GM12874 (cell line): ENCODE measurements at regions not wholly inside any gene's neighbourhood (a gene's known extent, or its start where the extent isn't known, plus 50 kb on each side); places are given as distances from the start of the nearest gene placed in this dataset.

Experiments
- TF ChIP-seq, protein P1 (sequence below): IDR thresholded peaks from 2 replicates; pipeline ENCODE4 v1.5.1; 2011; ENCODE audit warnings: low read depth, mild to moderate bottlenecking, control low read depth, low read length, moderate library complexity; ENCODE audit not compliant: insufficient read depth

GRCh38 chr18:64852281-64852680 is 703.4 kb upstream of the LINC00305 start:
- TF ChIP-seq, protein P1, sequence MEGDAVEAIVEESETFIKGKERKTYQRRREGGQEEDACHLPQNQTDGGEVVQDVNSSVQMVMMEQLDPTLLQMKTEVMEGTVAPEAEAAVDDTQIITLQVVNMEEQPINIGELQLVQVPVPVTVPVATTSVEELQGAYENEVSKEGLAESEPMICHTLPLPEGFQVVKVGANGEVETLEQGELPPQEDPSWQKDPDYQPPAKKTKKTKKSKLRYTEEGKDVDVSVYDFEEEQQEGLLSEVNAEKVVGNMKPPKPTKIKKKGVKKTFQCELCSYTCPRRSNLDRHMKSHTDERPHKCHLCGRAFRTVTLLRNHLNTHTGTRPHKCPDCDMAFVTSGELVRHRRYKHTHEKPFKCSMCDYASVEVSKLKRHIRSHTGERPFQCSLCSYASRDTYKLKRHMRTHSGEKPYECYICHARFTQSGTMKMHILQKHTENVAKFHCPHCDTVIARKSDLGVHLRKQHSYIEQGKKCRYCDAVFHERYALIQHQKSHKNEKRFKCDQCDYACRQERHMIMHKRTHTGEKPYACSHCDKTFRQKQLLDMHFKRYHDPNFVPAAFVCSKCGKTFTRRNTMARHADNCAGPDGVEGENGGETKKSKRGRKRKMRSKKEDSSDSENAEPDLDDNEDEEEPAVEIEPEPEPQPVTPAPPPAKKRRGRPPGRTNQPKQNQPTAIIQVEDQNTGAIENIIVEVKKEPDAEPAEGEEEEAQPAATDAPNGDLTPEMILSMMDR: no peak

DNA sequence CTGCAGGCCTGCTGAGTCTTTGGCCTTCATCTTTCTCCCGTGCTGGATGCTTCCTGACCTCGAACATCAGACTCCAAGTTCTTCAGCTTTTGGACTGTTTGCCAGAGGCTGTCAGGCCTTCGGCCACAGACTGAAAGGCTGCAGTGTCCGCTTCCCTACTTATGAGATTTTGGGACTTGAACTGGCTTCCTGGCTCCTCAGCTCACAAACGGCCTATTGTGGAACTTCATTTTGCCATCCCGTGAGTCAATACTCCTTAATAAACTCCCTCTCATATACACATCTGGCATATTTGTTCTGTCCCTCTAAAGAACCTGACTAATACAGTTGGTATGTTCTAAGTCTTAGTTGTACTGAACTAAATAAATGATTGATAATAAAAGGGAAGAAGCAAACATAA is 702.8 kb upstream of the LINC00305 start:
- TF ChIP-seq, protein P1: no peak

DNA sequence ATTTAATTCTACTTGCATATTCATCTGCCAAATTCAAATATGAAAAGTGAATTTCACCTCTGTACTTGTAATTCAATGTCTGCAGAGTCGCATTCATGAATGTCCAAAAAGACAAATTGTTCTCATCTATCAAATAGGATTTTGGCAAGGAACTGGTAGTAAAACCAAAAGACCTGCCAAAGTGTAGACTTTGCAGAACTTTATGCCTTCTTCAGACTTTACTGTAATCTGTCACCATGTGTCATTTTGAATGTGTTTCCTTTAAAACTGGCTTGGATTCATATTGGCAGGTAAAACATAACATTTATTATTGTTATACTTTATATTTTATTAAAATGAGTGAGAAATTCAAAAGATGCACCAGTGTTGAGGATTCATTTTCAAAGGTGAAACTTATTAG is 701.9 kb upstream of the LINC00305 start:
- TF ChIP-seq, protein P1: no peak

DNA sequence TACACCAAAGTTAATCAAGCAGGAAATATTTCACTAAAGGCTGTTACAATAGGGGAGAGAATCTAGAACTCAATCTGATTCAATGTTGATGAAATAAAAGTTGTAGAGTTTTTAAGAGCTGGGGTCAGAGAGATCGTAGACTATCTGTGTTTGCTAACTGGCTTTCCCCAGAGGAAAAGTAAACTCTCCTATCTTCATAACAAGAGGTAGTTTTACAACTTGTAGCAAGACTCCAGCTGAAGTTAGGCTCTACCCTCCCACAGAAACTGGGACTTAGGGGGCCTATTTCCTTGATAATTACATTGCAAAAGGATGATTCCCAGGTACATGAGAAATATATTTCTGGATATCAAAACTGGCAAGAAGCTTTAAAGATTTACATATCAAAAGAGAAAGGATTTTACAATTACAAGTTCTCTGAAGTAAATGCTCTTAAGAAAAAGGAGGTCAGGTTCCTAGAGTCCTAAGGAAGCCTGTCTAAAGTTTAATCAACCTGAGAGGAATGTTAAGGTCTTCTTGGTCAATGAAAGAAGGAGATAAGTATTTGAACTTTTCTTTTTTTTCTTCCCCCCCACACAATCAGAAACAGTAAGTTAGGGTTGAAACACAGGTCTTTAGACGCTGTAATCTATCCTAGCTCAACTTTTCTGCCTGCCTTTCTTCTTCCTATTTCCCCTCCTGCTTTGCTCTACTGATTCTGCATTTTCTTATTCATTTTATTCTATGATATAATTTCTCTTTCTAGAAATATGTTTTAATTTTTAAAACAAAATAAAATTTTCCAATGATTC is 692.2 kb upstream of the LINC00305 start:
- TF ChIP-seq, protein P1: no peak

GRCh38 chr18:64810354-64810753 is 661.5 kb upstream of the LINC00305 start:
- TF ChIP-seq, protein P1: no peak

DNA sequence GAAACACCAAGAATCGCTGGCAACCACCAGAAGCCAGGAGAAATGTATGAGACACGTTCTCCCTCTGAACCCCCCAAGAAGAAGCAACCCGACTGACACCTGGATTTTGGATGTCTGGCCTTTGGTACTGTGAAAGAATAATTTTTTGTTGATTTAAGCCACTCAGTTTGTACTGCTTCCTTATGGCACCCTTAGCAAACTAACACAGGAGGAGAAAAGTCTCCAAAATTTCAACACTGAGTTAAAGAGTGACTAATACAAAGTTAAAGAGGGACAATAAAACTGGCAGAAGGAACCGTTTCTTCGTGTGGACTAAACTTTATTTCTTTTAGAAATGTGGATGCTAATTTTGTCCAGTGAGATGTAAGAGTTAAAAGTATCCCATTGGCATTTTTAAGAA is 660.9 kb upstream of the LINC00305 start:
- TF ChIP-seq, protein P1: no peak

DNA sequence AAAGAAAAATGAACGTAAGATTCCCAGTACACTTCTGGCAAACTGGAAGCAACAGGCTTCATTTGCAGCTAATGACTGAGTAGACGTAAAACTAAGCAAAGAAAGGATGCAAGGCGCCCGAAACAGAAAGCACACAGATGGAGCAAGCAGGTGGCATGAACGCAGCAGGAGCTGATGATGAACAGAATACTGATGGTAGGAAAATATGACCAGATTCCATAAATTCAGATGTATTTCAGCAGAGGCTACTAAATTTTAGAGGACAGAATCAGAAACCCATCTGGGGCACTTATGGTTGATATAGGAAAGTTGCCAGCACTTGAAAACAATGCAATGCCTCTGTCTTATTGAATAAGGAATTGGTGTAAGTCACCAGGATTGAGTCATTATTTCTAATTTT is 658.7 kb upstream of the LINC00305 start:
- TF ChIP-seq, protein P1: no peak
